ENCODE measurements at regions not wholly inside any gene's neighbourhood (a gene's known extent, or its start where the extent isn't known, plus 50 kb on each side); places are given as distances from the start of the nearest gene placed in this dataset.

GRCh38 chr16:85187002-85187401 is 74.7 kb upstream of the CIBAR2 start:
- WGBS, 10 experiments = 60 to 93% (median 73%) methylated on average over 2 to 7 of the region's 13 CpGs; no CpG with 5 or more reads in 5 of the 10 experiments
- in situ Hi-C loops (cut with MboI; ENCODE audit: low pct_unique_long_range_greater_than_20kb in 2 of 9, low sequenced_read_pairs in 9 of 9, unreplicated experiment in 9 of 9) = no loop called here
- ATAC-seq (replicated peaks in 6 of 8) = peak; percentile 16 to 91 (median 78)
- Histone ChIP-seq H3K4me3 (no peak overlapping the region), H3K27ac (peak overlapping the region in 1 of 2 donors; percentile 55), H3K4me1 (replicated peaks in 1 of 2) (peaks cover 13 to 25% of the 10 kb centered on the region in 2 donors)

GRCh38 chr16:85187447-85187846 is 75.2 kb upstream of the CIBAR2 start:
- no peak overlapping the region for H3K4me3 ChIP-seq
- WGBS, 10 experiments = 45 to 97% (median 74%) methylated on average over 2 to 6 of the region's 13 CpGs; no CpG with 5 or more reads in 6 of the 10 experiments
- peaks cover 13 to 26% of the 10 kb centered on the region in 2 donors for H3K4me1 ChIP-seq (replicated peaks in 1 of 2)
- in situ Hi-C loops (cut with MboI; ENCODE audit: low pct_unique_long_range_greater_than_20kb in 2 of 9, low sequenced_read_pairs in 9 of 9, unreplicated experiment in 9 of 9) = no loop called here
- peak overlapping the region in 1 of 2 donors; percentile 55 for H3K27ac ChIP-seq
- ATAC-seq (replicated peaks in 6 of 8) = peak in 5 of 8 experiments; percentile 28 to 45 (median 37)

- no peak overlapping the region for H3K27ac ChIP-seq
These were observed 75.6 kb upstream of the CIBAR2 start for GRCh38 chr16:85187886-85188285.

GRCh38 chr16:85188822-85189672 is 76.8 kb upstream of the CIBAR2 start:
- ATAC-seq (replicated peaks in 6 of 8) = peak in 6 of 8 experiments; percentile 38 to 80 (median 41)
- 20 to 100% (median 48%) methylated on average over 1 to 3 of the region's 3 CpGs; no CpG with 5 or more reads in 1 of the 10 experiments for WGBS, 10 experiments
- Histone ChIP-seq H3K4me3 (no peak overlapping the region), H3K4me1 (replicated peaks in 1 of 2) (peaks cover 17 to 34% of the 10 kb centered on the region in 2 donors), H3K27ac (no peak overlapping the region)
- in situ Hi-C loops (cut with MboI; ENCODE audit: low pct_unique_long_range_greater_than_20kb in 2 of 9, low sequenced_read_pairs in 9 of 9, unreplicated experiment in 9 of 9) = no loop called here

More at GRCh38 chr16:85187886-85188285, 75.6 kb upstream of the CIBAR2 start:
- WGBS, 10 experiments = 58 to 100% (median 81%) methylated on average over 2 to 5 of the region's 12 CpGs; no CpG with 5 or more reads in 6 of the 10 experiments
- Histone ChIP-seq H3K4me1 (replicated peaks in 1 of 2) (peaks cover 13 to 26% of the 10 kb centered on the region in 2 donors), H3K4me3 (no peak overlapping the region)
- in situ Hi-C loops (cut with MboI; ENCODE audit: low pct_unique_long_range_greater_than_20kb in 2 of 9, low sequenced_read_pairs in 9 of 9, unreplicated experiment in 9 of 9) = no loop called here
- peak in 2 of 8 experiments; percentile 5 to 10 for ATAC-seq (replicated peaks in 6 of 8)

- 33 to 100% (median 76%) methylated on average over 1 to 2 of the region's 2 CpGs; no CpG with 5 or more reads in 6 of the 10 experiments for WGBS, 10 experiments
- in situ Hi-C loops (cut with MboI; ENCODE audit: low pct_unique_long_range_greater_than_20kb in 2 of 9, low sequenced_read_pairs in 9 of 9, unreplicated experiment in 9 of 9) = no loop called here
These were observed 78.3 kb upstream of the CIBAR2 start for GRCh38 chr16:85190572-85190971.

GRCh38 chr16:85191341-85191965 is 79.2 kb upstream of the CIBAR2 start:
- 64 to 100% (median 85%) methylated on average over 1 to 17 of the region's 19 CpGs; no CpG with 5 or more reads in 2 of the 10 experiments for WGBS, 10 experiments
- Histone ChIP-seq H3K4me3 (no peak overlapping the region), H3K4me1 (replicated peaks in 1 of 2) (peaks cover 34 to 57% of the 10 kb centered on the region in 2 donors), H3K27ac (peak overlapping the region in 1 of 2 donors; percentile 17)
- in situ Hi-C loops (cut with MboI; ENCODE audit: low pct_unique_long_range_greater_than_20kb in 2 of 9, low sequenced_read_pairs in 9 of 9, unreplicated experiment in 9 of 9) = no loop called here
- ATAC-seq (replicated peaks in 6 of 8) = peak in 2 of 8 experiments; percentile 19 to 24

More at GRCh38 chr16:85190572-85190971, 78.3 kb upstream of the CIBAR2 start:
- peak in 1 of 8 experiments; percentile 49 for ATAC-seq (replicated peaks in 6 of 8)
- no peak overlapping the region for H3K4me3 ChIP-seq
- H3K27ac ChIP-seq = no peak overlapping the region
- H3K4me1 ChIP-seq (replicated peaks in 1 of 2) = peaks cover 26 to 48% of the 10 kb centered on the region in 2 donors

GRCh38 chr16:85192238-85193114 is 80.2 kb upstream of the CIBAR2 start:
- Histone ChIP-seq H3K4me3 (no peak overlapping the region), H3K27ac (no peak overlapping the region), H3K4me1 (replicated peaks in 1 of 2) (peaks cover 45 to 59% of the 10 kb centered on the region in 2 donors)
- in situ Hi-C loops (cut with MboI; ENCODE audit: low pct_unique_long_range_greater_than_20kb in 2 of 9, low sequenced_read_pairs in 9 of 9, unreplicated experiment in 9 of 9) = no loop called here
- 80 to 100% (median 88%) methylated on average over 1 to 20 of the region's 20 CpGs; no CpG with 5 or more reads in 2 of the 10 experiments for WGBS, 10 experiments
- no peak for ATAC-seq (replicated peaks in 6 of 8)

- Histone ChIP-seq H3K4me1 (replicated peaks in 1 of 2) (peaks cover 51 to 62% of the 10 kb centered on the region in 2 donors), H3K4me3 (no peak overlapping the region), H3K27ac (no peak overlapping the region)
- in situ Hi-C loops (cut with MboI; ENCODE audit: low pct_unique_long_range_greater_than_20kb in 2 of 9, low sequenced_read_pairs in 9 of 9, unreplicated experiment in 9 of 9) = no loop called here
- ATAC-seq (replicated peaks in 6 of 8) = no peak
- 65 to 100% (median 91%) methylated on average over 3 to 6 of the region's 6 CpGs; no CpG with 5 or more reads in 1 of the 10 experiments for WGBS, 10 experiments
These were observed 80.8 kb upstream of the CIBAR2 start for GRCh38 chr16:85193115-85193493.

- Histone ChIP-seq H3K27ac (peak overlapping the region in 1 of 2 donors; percentile 69), H3K4me3 (no peak overlapping the region), H3K4me1 (replicated peaks in 1 of 2) (peaks cover 57 to 67% of the 10 kb centered on the region in 2 donors)
- in situ Hi-C loops (cut with MboI; ENCODE audit: low pct_unique_long_range_greater_than_20kb in 2 of 9, low sequenced_read_pairs in 9 of 9, unreplicated experiment in 9 of 9) = no loop called here
- peak in 3 of 8 experiments; percentile 8 to 18 (median 9) for ATAC-seq (replicated peaks in 6 of 8)
- 78 to 100% (median 90%) methylated on average over 1 to 13 of the region's 17 CpGs; no CpG with 5 or more reads in 3 of the 10 experiments for WGBS, 10 experiments
These were observed 81.6 kb upstream of the CIBAR2 start for GRCh38 chr16:85193876-85194275.

- WGBS, 10 experiments = 25 to 98% (median 77%) methylated on average over 2 to 12 of the region's 15 CpGs
- H3K4me1 ChIP-seq (replicated peaks in 1 of 2) = peaks cover 59 to 73% of the 10 kb centered on the region in 2 donors
These were observed 82.3 kb upstream of the CIBAR2 start for GRCh38 chr16:85194307-85195270.

GRCh38 chr16:85195271-85195647 is 83.0 kb upstream of the CIBAR2 start:
- in situ Hi-C loops (cut with MboI; ENCODE audit: low pct_unique_long_range_greater_than_20kb in 2 of 9, low sequenced_read_pairs in 9 of 9, unreplicated experiment in 9 of 9) = no loop called here
- WGBS, 10 experiments = 50 to 100% (median 74%) methylated on average over 2 to 5 of the region's 8 CpGs; no CpG with 5 or more reads in 3 of the 10 experiments
- ATAC-seq (replicated peaks in 6 of 8) = no peak
- Histone ChIP-seq H3K4me3 (no peak overlapping the region), H3K27ac (no peak overlapping the region), H3K4me1 (replicated peaks in 1 of 2) (peaks cover 66 to 80% of the 10 kb centered on the region in 2 donors)

More at GRCh38 chr16:85194307-85195270, 82.3 kb upstream of the CIBAR2 start:
- H3K27ac ChIP-seq = peak overlapping the region in 1 of 2 donors; percentile 69
- no peak overlapping the region for H3K4me3 ChIP-seq
- in situ Hi-C loops (cut with MboI; ENCODE audit: low pct_unique_long_range_greater_than_20kb in 2 of 9, low sequenced_read_pairs in 9 of 9, unreplicated experiment in 9 of 9) = no loop called here
- ATAC-seq (replicated peaks in 6 of 8) = peak in 5 of 8 experiments; percentile 49 to 70 (median 53)

All from motor neuron (in vitro differentiated cells).